ENCODE measurements at regions not wholly inside any gene's neighbourhood (a gene's known extent, or its start where the extent isn't known, plus 50 kb on each side); places are given as distances from the start of the nearest gene placed in this dataset.
A peak's percentile ranks its signal among the peaks of the same experiment; 100 is the strongest.
"Not testable (repeated sequence)": the region's sequence is repeated elsewhere in the genome, so short reads cannot be mapped to it uniquely, and the experiment has no call there.

GRCh38 chr9:113665064-113665463 is 201.5 kb downstream of the RGS3 start:
- no peak for FAIRE-seq

- no peak for FAIRE-seq
These were observed 202.2 kb downstream of the RGS3 start for GRCh38 chr9:113665756-113666155.

- FAIRE-seq, result peak; percentile 18
These were observed 204.5 kb downstream of the RGS3 start for GRCh38 chr9:113668061-113668460.

GRCh38 chr9:113669522-113670115 is 206.1 kb downstream of the RGS3 start:
- FAIRE-seq, result no peak

GRCh38 chr9:113673726-113674125 is 202.4 kb upstream of the ZNF618 start:
- no peak for FAIRE-seq

GRCh38 chr9:113674436-113674835 is 201.7 kb upstream of the ZNF618 start:
- FAIRE-seq, result no peak

- FAIRE-seq, result no peak
These were observed 200.6 kb upstream of the ZNF618 start for GRCh38 chr9:113675475-113675941.

- no peak for FAIRE-seq
These were observed 199.1 kb upstream of the ZNF618 start for GRCh38 chr9:113677057-113677456.

GRCh38 chr9:113677569-113677968 is 198.5 kb upstream of the ZNF618 start:
- no peak for FAIRE-seq

GRCh38 chr9:113678119-113678858 is 197.8 kb upstream of the ZNF618 start:
- FAIRE-seq, result no peak

- no peak for FAIRE-seq
These were observed 197.3 kb upstream of the ZNF618 start for GRCh38 chr9:113678859-113679256.

- peak; percentile 37 for FAIRE-seq
These were observed 193.8 kb upstream of the ZNF618 start for GRCh38 chr9:113682297-113682771.

GRCh38 chr9:113685636-113686035 is 190.5 kb upstream of the ZNF618 start:
- FAIRE-seq, result not testable (repeated sequence)

GRCh38 chr9:113687107-113687679 is 188.9 kb upstream of the ZNF618 start:
- FAIRE-seq, result no peak

- FAIRE-seq, result no peak
These were observed 188.3 kb upstream of the ZNF618 start for GRCh38 chr9:113687680-113688371.

- no peak for FAIRE-seq
These were observed 185.9 kb upstream of the ZNF618 start for GRCh38 chr9:113690055-113690740.

- FAIRE-seq, result no peak
These were observed 183.9 kb upstream of the ZNF618 start for GRCh38 chr9:113692256-113692655.

GRCh38 chr9:113694912-113695311 is 181.2 kb upstream of the ZNF618 start:
- FAIRE-seq, result no peak

- FAIRE-seq, result no peak
These were observed 180.7 kb upstream of the ZNF618 start for GRCh38 chr9:113695440-113695851.

- FAIRE-seq, result no peak
These were observed 180.2 kb upstream of the ZNF618 start for GRCh38 chr9:113695901-113696300.

GRCh38 chr9:113701774-113702755 is 174.0 kb upstream of the ZNF618 start:
- no peak for FAIRE-seq

Measured in endometrium (tissue), 2 donors.